Loucy (cell line): ENCODE measurements at regions not wholly inside any gene's neighbourhood (a gene's known extent, or its start where the extent isn't known, plus 50 kb on each side); places are given as distances from the start of the nearest gene placed in this dataset.

ENCODE experiments used
- H2AFZ ChIP-seq: fragments of 200-600 bp; sonication (generic); 2 replicates; pipeline ENCODE4 v1.6.0; 2016; ENCODE audit warnings: antibody characterized with exemption, mild to moderate bottlenecking, low read length, moderate library complexity
- H3F3A ChIP-seq: fragments of 200-600 bp; 2 replicates; pipeline ENCODE4 v1.6.0; 2016; ENCODE audit warnings: antibody characterized with exemption, low read depth, mild to moderate bottlenecking
- H3K27me3 ChIP-seq: fragments of 200-600 bp; sonication (generic); 2 replicates; pipeline ENCODE4 v1.6.1; 2014; ENCODE audit warnings: low read length, mild to moderate bottlenecking; ENCODE audit not compliant: insufficient read depth, poor library complexity, severe bottlenecking
- H3K36me3 ChIP-seq: fragments of 200-600 bp; sonication (generic); 2 replicates; pipeline ENCODE4 v1.6.1; 2016; ENCODE audit warnings: low read length; ENCODE audit not compliant: insufficient read depth
- H3K4me1 ChIP-seq: fragments of 200-600 bp; sonication (generic); 2 replicates; pipeline ENCODE4 v1.5.1; 2014; ENCODE audit warnings: low read length, mild to moderate bottlenecking; ENCODE audit not compliant: insufficient read depth, poor library complexity, severe bottlenecking
- H3K4me2 ChIP-seq: fragments of 200-600 bp; sonication (generic); 2 replicates; pipeline ENCODE4 v1.6.0; 2014; ENCODE audit warnings: antibody characterized with exemption, low read length, low read depth, mild to moderate bottlenecking; ENCODE audit not compliant: poor library complexity, severe bottlenecking
- H3K4me3 ChIP-seq: fragments of 200-600 bp; sonication (generic); 2 replicates; pipeline ENCODE4 v1.5.1; 2014; ENCODE audit warnings: low read length, mild to moderate bottlenecking, mixed read lengths; ENCODE audit not compliant: poor library complexity, severe bottlenecking
- H3K79me2 ChIP-seq: fragments of 200-600 bp; sonication (generic); 2 replicates; pipeline ENCODE4 v1.6.1; 2014; ENCODE audit warnings: low read length; ENCODE audit not compliant: insufficient read depth
- H3K9ac ChIP-seq: fragments of 200-600 bp; sonication (generic); 2 replicates; pipeline ENCODE4 v1.6.0; 2014; ENCODE audit warnings: mild to moderate bottlenecking, low read depth, low read length, moderate library complexity; ENCODE audit not compliant: poor library complexity, severe bottlenecking
- H3K9me2 ChIP-seq: fragments of 200-600 bp; sonication (generic); replicated peaks from 2 replicates; pipeline ENCODE4 v1.6.1; 2016; ENCODE audit warnings: low read depth, low read length, mixed read lengths
- H3K9me3 ChIP-seq: fragments of 200-600 bp; sonication (generic); 2 replicates; pipeline ENCODE4 v1.6.1; 2014; ENCODE audit warnings: mild to moderate bottlenecking, antibody characterized with exemption, low read length, low read depth; ENCODE audit not compliant: insufficient read depth
- H4K20me1 ChIP-seq: fragments of 200-600 bp; sonication (generic); 2 replicates; pipeline ENCODE4 v1.6.0; 2014; ENCODE audit warnings: antibody characterized with exemption, low read length, mild to moderate bottlenecking; ENCODE audit not compliant: insufficient read depth, poor library complexity, severe bottlenecking
- CTCF ChIP-seq: fragments of 200-600 bp; sonication (generic); conservative IDR thresholded peaks from 2 replicates; pipeline ENCODE4 v1.5.1; 2014; ENCODE audit warnings: mild to moderate bottlenecking, antibody characterized with exemption, low read length
- EZH2phosphoT487 ChIP-seq: fragments of 200-600 bp; IDR thresholded peaks from 2 replicates; pipeline ENCODE4 v1.6.1; 2018; ENCODE audit warnings: antibody characterized with exemption, mild to moderate bottlenecking, moderate library complexity, borderline replicate concordance

DNA sequence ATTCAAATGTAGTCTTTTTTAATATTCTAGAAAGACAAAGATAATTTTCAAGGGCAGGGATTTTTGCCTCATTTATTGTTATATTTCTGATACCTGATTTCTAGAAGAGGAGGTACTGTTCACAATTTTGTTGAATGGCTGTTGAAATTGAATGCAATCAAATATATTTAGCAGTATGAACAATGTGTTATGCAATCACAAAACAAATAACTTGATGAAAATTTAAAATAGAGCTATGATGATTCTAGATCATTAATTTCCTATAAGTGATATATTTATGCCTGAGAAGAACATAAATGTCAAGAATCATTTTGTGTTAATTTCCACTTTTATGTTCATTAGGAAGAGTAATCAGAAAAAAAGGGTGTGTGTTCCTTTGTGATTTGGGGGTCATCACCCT is 114.6 kb upstream of the CNTNAP2 start:
- Histone ChIP-seq H3K4me3 (no peak overlapping the region), H3K9me3 (no peaks in the 10 kb centered on the region), H3K79me2 (no peaks in the 10 kb centered on the region), H3K36me3 (no peaks in the 10 kb centered on the region), H3K27me3 (no peaks in the 10 kb centered on the region), H3F3A (no peaks in the 10 kb centered on the region), H3K9me2 (no peaks in the 10 kb centered on the region), H3K4me2 (no peak overlapping the region), H2AFZ (no peak overlapping the region), H3K9ac (no peak overlapping the region), H4K20me1 (no peaks in the 10 kb centered on the region), H3K4me1 (no peaks in the 10 kb centered on the region)
- TF ChIP-seq CTCF (no peak), EZH2phosphoT487 (no peak)

DNA sequence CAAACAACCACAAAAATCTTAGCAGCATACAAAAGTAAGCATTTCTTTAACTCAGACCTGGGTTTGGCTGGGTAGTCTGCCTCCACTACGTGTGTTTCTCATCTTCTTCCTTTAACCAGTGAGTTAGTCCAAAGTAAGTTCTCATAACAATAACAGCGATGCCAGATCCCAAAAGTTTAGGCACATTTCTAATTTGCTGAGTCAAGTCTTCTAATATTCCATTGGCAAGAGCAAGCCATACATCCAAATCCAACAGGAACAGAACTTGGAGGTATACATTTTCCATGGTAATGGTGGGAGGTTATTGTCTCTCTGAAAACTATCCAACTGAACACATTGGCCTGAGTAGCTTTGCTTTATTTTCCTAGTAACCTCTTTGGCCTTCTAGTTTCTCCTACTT is 115.7 kb upstream of the CNTNAP2 start:
- no peaks in the 10 kb centered on the region for H3K9me2 ChIP-seq
- H3K79me2 ChIP-seq: no peaks in the 10 kb centered on the region
- no peak overlapping the region for H3K4me2 ChIP-seq
- H3K4me3 ChIP-seq: no peak overlapping the region
- no peaks in the 10 kb centered on the region for H3K36me3 ChIP-seq
- H3K9ac ChIP-seq: no peak overlapping the region
- H2AFZ ChIP-seq: no peak overlapping the region
- H3K9me3 ChIP-seq: no peaks in the 10 kb centered on the region
- H3K27me3 ChIP-seq: no peaks in the 10 kb centered on the region
- H4K20me1 ChIP-seq: no peaks in the 10 kb centered on the region
- no peaks in the 10 kb centered on the region for H3K4me1 ChIP-seq
- no peaks in the 10 kb centered on the region for H3F3A ChIP-seq
- TF ChIP-seq CTCF: no peak
- TF ChIP-seq EZH2phosphoT487: no peak

DNA sequence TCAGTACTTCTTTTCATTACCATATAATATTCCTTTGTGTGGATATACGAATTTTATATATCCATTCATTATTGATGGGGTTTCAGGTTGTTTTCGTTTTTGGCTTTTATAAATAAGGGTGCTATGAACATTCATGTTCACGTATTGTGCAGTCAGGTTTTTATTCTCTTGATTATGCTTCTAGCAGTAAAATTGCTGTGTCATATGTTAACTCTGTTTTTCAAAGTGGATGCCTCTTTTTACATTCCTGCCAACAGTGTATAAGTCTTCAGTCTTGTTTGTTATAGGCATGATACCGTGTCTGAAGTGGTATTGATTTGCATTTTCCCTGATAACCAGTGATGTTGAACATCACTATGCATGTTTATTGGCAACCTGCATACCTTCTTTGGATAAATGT is 127.1 kb upstream of the CNTNAP2 start:
- H3K9ac ChIP-seq: no peak overlapping the region
- no peaks in the 10 kb centered on the region for H3K36me3 ChIP-seq
- H3K9me3 ChIP-seq: no peaks in the 10 kb centered on the region
- H3K27me3 ChIP-seq: no peaks in the 10 kb centered on the region
- H3K4me2 ChIP-seq: no peak overlapping the region
- no peaks in the 10 kb centered on the region for H3K9me2 ChIP-seq
- no peaks in the 10 kb centered on the region for H3K79me2 ChIP-seq
- no peaks in the 10 kb centered on the region for H3F3A ChIP-seq
- H4K20me1 ChIP-seq: no peaks in the 10 kb centered on the region
- no peak overlapping the region for H3K4me3 ChIP-seq
- no peak overlapping the region for H2AFZ ChIP-seq
- TF ChIP-seq CTCF: no peak
- TF ChIP-seq EZH2phosphoT487: no peak
- H3K4me1 ChIP-seq: no peaks in the 10 kb centered on the region
